G401.6 (cell line): ENCODE measurements at regions not wholly inside any gene's neighbourhood (a gene's known extent, or its start where the extent isn't known, plus 50 kb on each side); places are given as distances from the start of the nearest gene placed in this dataset.
"Not testable (repeated sequence)": the region's sequence is repeated elsewhere in the genome, so short reads cannot be mapped to it uniquely, and the experiment has no call there.

Experiments used
- FAIRE-seq: peaks from 2 replicates; lab custom pipeline; 2012; peaks lifted over from hg19 to GRCh38; lab: Jason Lieb, UNC

DNA sequence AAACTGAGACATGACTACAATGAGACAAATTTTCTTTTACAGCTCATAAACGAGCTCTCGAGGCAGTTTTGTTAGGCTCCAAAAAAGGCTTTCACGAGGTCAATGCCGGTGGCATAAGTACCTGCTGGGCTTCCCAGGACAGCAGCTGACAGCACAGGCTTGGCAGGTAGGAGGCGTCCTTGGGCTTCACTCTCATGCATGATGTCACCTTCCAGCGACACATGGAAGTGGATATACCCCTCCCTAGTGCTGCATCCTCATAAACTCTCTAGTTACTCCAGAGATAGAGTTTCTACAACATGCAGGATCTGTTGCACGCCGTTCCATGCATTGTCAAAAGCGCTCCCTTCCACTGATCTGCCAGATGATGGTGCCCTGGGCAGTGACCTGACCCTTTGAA lies 112.5 kb upstream of the PAXBP1 start:
- no peak for FAIRE-seq

DNA sequence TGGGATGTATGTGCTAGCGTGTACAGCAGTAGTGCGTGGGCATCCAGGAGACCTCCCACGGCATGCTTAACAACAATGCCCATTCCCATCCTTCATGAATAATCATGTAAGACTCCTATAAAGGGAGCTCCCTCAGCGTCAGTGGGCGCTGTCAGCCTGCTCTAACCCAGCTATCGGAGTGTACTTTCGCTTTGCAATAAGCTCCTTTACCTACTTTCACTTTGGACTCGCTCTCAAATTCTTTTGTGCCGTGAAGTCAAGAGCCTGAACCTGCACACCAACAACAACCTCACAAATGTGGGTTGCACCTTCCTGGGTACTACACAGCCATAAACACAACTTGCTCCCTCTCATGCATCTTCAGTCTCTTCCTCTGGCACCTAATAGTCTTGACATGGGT lies 114.8 kb upstream of the PAXBP1 start:
- no peak for FAIRE-seq

DNA sequence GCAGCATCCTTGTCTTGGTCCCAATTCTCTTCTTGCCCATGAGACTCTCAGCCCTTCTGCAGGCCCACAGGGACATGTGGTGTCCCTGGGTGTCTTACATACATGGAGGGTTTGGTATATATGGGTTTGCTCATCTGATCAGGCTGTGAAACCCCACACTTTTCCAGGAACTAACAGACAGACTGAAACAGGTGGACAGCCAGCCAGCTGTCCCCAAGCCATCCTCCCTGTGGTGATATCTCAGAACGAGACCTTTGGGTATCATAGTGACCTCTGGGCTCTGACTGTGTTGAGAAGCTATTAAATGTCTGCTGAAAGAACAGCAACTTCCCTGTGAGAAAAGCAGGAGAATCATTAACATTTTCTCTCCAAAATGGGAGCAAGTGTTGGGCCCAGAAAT lies 115.5 kb upstream of the PAXBP1 start:
- no peak for FAIRE-seq

GRCh38 chr21:32888971-32889370 lies 117.4 kb upstream of the PAXBP1 start:
- no peak for FAIRE-seq

GRCh38 chr21:32889596-32889995 lies 118.0 kb upstream of the PAXBP1 start:
- FAIRE-seq: no peak

DNA sequence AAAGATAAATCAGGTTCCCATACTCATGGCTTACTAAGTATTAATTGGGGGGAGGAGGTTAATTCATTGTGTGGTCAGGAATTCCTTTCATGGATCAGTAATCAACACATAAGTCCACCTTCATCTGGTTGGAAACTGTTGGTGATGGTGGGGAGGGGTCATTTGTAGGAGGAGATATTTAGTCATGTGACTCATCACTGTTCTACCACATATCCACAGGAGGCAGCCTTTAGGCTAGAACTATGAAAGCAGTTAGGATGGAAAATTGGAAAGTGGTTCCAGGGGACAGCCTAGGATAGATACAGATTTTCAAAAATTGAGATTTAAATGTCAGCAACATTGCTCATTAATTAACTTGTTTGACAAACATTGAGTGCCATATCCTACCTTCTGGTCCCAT lies 122.8 kb upstream of the PAXBP1 start:
- FAIRE-seq: no peak

GRCh38 chr21:32900814-32901213 lies 124.9 kb upstream of the OLIG2 start:
- FAIRE-seq: no peak

- no peak for FAIRE-seq
Measured at GRCh38 chr21:32907521-32907920, 118.2 kb upstream of the OLIG2 start.

DNA sequence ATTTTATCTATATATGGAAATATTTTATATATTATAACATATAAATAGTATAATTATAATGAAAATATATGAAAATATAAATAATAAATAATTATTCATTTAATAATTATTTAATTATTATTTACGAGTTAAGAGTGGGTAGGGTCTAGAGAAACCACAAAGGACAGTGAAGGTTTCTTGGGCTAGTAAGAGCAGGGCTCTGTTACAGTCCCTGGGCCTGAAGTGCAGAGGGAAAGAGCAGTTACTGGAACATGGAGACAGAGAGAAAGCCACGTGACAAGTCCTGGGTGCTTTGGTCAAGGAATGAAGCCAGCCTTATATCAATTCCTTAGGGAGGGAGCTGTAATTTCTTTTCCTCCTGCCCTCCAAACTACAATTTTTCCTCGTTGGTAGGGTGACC lies 117.2 kb upstream of the OLIG2 start:
- no peak for FAIRE-seq

DNA sequence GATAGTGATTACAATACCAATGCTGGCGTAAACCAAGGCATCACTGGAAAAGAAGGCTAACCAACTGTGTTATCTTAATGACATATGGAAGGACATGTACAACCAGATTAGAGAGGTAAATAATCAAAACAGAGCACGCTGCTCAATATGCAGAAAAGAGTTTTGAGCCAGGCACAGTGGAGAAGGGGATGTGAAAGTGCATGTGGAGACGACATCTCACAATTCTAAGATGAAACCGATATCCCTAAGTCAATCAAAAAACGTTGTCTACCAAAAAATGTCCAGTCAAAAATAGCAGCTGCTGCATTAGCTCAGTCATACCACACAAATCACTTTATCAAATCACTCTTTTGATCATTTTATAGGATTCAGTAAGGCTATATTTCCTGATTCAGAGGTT lies 116.3 kb upstream of the OLIG2 start:
- no peak for FAIRE-seq

GRCh38 chr21:32914424-32915039 lies 111.2 kb upstream of the OLIG2 start:
- FAIRE-seq: no peak

DNA sequence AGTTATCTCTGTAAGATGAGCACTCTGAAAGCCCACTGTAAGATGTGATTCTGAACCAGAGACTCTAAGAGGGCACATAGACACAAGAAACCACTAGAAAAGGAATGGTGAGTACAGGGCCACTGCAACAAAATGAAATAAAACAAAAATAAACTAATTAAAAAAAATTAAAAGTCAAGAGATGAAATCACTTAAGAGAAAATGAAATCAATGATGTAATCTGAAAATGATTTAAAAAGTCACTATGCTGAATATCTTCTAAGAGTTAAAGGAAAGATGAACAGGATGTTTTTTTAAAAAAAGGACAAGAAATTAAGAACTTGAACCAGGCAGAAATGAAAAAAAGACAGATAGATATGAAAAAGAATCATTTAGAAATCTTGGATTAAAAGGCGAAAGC lies 110.6 kb upstream of the OLIG2 start:
- FAIRE-seq: no peak

- no peak for FAIRE-seq
Measured at GRCh38 chr21:32916088-32916487, 109.6 kb upstream of the OLIG2 start.

DNA sequence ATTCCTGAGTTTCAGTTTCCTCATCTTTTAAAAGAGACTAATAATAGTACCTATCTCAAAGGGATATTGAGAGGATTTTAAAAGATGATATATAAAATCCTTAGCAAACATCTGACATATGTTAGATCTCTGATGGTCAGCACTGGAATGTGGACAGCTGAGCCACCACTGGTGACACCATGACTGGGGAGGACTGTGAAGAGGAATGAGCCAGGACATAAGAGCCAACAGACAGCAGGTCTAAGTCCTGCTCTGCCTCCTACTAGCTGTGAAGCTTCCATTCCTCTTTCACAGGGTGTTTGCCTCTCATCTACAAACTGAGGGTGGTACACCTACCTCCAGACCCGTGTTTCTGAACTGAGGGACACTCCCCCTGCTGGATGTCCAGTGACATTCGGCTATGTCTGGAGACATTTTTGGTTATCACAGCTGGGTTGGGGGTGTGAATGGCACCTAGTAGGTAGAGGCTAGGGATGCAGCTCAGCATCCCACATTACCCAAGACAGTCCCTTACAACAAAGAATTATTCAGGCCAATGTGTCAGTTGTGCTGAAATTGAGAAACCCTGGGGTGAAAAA lies 109.1 kb upstream of the OLIG2 start:
- no peak for FAIRE-seq

GRCh38 chr21:32917362-32918135 lies 108.2 kb upstream of the OLIG2 start:
- no peak for FAIRE-seq

- FAIRE-seq: no peak
Measured at GRCh38 chr21:32918478-32919120, 107.1 kb upstream of the OLIG2 start.

GRCh38 chr21:32920474-32920873 lies 105.3 kb upstream of the OLIG2 start:
- FAIRE-seq: no peak

GRCh38 chr21:32921632-32922230 lies 104.0 kb upstream of the OLIG2 start:
- no peak for FAIRE-seq

- FAIRE-seq: no peak
Measured at GRCh38 chr21:32925098-32925497, 100.6 kb upstream of the OLIG2 start.

DNA sequence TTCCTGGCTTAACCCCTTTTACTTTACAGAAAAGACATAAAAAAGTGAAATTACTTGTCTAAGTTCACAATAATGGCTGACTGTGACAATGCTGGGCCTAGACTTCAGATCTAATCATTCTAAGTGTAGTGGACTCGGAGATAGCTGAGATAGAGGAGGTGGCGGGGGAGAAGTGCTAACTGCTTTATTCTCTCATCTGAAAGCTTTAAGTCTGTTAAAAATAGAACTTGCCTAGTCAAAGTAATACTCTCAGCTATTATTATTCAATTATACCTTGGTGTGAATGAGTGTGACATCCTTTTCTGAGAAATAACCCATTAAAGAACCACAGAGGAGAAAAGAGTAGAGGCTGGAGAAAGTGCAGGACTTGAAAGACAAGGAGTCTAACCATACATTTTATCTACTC lies 96.1 kb upstream of the OLIG2 start:
- FAIRE-seq: no peak

DNA sequence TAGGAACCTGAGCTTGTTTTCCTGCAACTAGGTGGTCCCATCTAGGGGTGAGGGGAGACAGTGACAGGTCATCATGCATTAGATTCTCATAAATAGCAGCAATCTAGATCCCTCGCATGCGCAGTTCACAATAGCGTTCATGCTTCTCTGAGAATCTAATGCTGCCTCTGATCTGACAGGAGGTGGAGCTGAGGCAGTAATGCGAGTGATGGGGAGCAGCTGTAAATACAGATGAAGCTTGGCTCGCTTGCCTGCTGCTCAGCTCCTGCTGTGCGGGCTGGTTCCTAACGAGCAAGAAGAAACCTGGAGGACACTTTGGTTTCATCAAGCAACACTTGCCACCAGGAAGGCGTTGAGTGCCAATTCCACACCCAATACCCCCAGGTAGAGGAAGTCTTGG lies 95.1 kb upstream of the OLIG2 start:
- no peak for FAIRE-seq

DNA sequence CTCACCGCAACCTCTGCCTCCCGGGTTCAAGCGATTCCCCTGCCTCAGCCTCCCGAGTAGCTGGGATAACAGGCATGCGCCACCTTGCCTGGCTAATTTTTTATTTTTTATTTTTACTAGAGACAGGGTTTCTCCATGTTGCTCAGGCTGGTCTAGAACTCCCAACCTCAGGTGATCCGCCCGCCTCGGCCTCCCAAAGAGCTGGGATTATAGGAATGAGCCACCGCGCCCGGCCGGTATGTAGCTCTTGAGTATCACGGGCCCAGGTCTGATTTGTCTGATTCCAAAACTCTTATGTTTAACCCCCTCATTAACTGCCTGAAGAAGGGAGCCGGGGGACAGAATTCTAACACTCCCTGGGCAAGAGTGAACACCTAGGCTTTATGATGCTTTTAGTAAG lies 91.7 kb upstream of the OLIG2 start:
- FAIRE-seq: not testable (repeated sequence)

- FAIRE-seq: no peak
Measured at GRCh38 chr21:32934829-32935228, 90.9 kb upstream of the OLIG2 start.
